CD4-positive, alpha-beta T cell treated with Interleukin-17A for 1 hour (primary cell): ENCODE measurements at regions not wholly inside any gene's neighbourhood (a gene's known extent, or its start where the extent isn't known, plus 50 kb on each side); places are given as distances from the start of the nearest gene placed in this dataset.

Source experiments
- DNase-seq: peaks from one replicate; pipeline ENCODE4 v3.0.0-alpha.2; 2020

DNA sequence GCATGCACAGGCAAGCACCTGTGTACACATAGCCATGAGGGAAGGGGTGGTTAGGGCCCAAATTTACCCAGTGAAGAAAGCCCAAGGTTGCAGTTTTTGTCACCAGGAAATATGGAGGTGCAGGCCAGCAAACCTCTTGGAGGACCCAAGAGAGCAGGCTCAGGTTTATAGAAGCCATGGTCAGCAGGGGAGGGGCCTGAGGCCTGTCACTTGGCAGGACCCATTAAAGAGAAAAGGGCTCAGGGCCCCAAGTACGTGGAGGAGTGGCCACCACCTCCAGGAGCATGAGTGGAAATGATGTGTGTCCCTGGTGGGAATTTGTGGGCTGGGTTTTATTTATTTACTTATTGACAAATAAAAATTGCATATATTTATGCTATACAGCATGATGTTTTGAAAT lies 192.9 kb downstream of the HAUS1 start:
- DNase-seq, result no peak

DNA sequence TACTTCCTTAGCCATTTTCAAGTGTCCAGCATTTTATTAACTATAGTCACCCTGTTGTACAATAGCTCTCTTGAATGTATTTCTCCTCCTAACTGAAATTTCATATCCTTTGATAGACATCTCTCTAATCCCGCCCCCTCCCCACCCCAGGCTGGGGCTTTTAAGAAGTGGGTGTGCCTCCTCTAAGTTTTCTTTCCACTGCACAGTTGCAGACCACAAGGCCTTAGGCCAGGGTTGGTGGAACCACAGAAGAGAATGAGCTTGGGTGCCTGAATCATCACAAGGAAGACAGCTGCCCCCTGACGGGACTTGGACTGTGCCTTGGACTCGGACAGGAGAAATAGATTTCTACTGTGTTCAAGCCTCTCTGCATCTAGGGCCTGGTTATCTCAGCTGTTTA lies 193.4 kb downstream of the HAUS1 start:
- DNase-seq, result no peak

DNA sequence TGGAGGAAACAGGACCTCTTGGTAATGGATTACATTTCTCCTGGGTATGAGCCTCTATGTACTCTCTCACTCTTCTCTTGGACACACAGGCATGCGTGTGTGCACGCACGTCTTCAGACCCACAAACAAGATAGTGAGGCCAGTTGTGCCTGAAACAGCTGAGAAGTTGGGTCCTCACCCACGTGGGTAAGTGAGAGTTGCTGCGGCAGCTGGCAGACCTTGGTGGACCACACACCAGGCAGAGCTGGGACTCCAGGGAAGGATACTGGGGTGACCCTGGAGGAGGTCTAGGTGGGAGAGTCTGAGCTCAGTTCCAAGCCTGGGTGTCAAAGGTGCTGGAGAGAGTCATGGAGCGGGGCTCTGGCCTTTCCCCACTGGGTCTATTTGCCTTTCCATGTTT lies 194.3 kb downstream of the HAUS1 start:
- DNase-seq, result no peak

DNA sequence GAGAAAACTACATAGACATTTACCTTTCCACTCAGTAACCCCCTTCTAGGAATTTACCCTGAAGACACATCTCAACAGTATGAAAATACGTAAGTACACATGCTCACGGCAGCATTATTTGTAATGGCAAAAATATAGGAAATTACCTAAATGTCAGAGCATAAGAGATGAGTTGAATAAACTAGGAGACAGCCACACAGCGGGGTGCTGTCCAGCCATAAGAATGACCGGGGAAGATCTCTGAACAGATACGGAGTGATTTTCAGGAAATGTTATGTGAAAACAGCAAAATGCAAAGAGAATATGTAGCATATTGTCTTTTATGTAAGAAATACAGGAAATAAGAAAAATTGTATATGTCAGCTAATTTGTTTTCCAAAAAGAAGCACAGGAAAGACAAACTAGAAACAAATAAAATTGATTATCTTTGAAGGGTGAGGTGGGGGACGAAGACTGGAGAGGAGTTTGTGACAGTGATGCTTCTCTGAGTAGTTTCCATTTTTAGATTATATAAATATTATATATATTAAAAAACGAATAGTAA lies 195.4 kb downstream of the HAUS1 start:
- no peak for DNase-seq

DNA sequence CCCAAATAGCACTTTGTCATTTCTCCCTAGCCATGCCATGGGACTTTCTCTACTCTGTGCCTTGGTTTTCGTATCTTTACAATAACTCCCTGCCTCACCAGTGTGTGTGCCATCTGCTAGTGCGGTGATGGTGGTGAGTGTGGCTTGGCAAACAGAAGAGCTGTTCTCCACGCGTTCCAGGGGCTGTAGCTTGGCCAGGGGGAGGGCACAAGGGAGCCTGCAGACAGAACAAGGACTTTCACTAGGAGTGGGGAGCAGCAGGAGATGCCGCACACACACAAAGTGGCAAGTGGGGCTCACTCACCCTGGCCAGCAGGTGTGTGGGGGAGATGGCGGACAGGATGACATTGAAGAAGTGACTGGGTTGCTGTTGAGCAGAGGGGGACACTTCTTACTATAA lies 196.9 kb downstream of the HAUS1 start:
- DNase-seq, result no peak

DNA sequence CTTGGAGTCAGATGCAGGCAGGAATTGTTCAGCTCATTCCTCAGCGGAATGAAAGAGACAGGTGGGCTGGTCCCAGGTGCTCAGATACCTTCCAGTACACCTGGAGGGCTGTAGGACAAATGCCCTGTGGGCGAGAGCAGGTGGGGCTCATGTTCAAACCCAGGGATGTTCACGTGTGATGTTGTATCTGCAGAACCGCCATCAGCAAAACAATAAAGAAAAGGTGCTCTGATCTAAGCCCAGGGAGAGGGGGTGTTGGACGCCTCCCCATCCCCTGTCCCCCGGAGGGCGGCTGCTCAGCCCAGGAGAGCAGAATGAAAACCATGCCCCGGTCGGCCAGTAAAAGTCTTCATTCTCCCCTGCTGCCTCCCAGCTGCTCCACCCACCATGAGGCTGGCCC lies 197.4 kb downstream of the HAUS1 start:
- no peak for DNase-seq

DNA sequence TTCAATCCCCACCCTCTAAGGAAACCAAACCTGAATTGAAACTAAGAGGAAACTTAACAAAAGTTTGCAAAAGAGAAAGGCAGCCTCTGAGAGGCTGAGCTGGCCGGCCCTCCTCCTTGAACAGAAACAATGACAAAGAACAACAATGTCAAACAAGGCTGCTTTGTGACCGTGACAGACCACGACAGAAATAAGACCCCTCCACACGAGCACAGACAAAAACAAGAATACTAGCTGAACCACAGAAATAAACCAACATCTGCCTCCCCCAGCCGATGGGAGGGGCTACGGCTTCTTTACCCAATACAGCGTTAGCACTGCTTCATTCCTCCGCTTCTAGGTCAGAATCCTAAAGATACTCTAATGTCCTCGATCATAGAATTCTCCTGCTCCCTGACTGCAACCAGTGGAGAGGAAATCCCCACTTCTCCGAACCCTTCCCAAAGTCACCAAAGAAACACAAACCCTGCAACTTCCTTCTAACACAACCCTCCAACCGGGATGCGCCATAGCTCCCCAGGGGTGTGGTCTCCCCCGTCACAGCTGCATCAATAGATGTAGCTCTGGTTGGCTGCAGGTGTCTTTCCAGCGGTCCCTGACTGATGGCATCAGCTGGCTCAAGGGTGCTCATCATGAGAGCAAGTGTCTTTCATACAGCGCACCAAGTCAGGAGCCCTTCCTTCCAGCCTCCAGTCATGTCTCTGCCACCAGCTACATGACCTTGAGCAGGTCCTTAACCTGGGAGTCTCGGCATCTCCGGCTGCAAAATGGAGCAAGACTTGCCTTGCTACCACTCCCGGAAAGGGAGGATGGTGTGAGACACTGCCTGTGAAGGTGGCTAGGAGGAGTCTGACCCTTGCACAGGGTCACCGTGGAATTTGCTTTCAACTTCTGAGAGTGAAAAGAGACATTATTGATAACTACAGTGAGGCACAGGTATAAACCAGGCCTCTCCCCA lies 198.6 kb downstream of the HAUS1 start:
- no peak for DNase-seq

DNA sequence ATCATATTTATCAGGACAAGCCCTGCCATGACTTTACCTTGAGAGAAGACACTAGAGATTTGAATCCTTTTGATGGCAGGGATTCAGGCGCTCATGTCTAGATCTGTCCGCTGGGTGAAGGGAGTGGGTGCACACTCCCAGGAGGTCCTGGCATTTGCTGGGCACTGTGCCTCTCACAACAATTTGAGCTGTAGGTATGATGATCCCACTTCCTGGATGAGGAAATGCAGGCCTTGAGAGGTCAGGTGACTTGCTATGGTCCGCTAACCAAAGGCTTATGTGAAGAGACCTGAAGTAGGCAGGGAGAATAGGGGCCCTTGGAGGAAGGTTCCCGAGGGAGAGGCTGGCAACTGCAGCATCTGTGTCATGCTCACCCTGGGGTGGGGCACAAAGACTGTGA lies 206.1 kb downstream of the HAUS1 start:
- DNase-seq, result no peak

DNA sequence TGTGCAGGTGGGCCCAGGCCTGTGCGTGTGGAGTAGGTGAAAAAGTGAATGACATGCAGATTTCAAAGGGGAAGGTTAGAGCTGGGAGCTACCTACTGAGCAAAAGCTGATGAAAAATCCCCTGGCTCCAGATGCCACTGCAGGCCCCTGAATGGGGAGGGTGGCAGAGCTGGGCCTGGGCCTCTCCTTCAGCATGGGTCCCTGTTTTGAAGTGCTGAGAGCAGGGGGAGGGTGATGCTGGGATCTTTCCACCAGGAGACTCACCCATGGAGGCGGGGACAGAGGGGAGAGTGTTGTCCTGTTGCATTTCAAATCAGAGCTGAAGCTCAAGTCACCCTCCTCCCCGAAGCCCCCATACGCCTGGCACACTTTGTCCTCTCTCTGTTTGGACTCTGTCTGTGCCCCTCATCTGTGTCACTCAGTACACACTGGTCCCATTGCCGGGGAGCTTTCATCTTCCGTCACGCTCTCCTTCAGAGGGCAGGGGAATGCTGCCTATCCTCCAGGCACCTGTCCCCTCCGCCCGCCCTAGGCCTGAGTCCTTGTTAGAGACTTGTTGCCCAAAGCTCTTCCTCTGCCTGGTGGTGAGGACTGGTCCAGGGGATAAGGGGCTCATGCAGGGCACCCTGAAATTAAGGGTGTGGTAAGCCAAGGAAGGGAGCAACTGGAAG lies 206.6 kb downstream of the HAUS1 start:
- DNase-seq, result no peak

DNA sequence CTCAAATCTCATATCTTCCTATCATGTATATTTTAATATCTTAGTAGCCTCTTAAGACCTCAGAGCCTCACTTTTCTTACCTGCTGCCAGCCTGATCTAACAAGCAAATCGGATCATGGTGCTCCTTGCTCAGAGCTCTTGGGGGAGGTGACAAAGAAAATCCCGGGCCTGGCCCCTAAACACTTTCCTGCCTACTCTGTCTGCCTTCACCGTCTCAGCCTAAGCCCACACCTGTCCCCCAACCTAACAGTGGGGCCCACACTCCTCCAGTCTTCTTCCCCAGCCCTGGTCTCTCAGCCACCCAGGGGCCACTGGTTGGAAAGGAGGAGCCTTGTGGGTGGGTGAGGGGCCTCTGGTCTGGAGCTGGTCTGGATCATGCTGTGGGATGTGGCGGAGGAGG lies 207.3 kb downstream of the HAUS1 start:
- DNase-seq, result no peak

DNA sequence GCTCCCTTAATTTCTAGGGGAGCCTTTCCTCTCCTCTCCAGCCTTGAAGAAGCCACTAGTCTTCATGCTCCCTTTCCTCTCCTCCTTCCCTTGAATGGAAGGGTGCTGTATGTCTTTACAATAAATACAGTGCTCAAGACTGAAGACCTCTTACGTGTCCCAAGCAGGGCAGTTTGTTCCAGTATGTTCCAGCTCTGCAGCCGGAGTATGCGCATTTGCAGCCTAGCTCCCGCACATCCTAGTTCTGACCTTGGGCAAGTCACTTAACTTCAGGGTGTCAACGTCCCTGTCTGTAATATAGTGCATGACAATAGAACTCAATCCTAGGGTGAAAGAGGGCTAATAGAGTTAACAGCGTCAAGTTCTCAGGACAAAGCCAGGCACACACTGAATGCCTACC lies 208.0 kb downstream of the HAUS1 start:
- no peak for DNase-seq

DNA sequence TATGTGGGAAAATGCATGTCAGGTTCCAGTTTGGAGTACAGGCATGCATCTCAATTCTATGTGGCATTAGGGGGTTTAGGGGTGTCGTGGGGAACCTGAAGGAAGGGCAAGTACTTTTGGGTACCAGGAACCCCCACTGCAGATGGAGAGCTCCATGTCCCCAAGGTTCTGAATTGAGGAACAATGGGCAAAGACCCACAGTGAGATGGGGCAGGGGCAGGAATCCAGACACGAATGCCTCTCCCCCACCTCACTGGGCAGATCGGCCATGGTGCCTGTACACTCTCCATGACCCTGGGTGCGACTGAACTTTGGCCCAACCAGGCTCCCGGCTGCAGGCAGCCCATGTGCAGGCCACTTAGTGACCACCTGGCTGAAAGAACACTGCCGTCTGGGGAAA lies 209.3 kb downstream of the HAUS1 start:
- DNase-seq, result no peak

DNA sequence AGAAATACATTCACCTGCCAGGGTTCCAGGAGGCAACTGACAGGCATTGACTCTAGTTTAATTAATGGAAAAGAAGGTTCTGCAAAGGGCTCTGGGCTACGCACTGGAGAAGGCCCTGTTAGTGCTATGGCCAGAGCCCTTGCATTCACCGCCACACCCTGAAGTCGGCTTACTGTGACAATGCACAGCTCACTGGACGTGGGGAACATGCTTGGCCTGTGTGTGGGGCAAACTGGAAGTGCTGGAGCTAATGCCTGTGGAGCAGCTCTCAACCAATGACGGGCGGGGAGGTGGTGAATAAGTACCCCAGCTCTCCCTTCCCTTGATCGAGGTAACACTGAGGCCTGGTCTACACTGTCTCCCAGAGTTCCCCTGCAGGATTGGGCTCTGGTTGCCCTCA lies 209.8 kb downstream of the HAUS1 start:
- DNase-seq, result no peak

DNA sequence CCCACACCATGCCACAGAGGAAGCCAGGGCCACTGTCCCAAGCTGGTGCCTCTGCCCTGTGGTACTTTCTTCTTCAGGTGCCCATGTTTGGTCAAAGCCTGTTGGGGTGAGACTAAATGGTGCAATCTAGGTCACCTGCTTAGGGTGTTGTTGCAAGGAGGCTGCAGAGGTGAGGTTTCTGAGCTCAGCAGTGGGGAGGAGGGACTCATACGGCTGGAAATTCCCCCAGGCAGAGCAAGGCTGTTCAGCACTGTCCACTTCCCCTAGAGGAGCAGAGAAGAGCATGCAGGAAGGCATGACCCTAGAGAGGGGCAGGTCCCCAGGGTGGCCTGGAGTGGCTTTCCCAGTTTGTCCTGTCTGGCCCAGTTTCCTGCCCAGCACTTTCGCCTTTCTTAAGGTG lies 211.0 kb downstream of the HAUS1 start:
- no peak for DNase-seq

DNA sequence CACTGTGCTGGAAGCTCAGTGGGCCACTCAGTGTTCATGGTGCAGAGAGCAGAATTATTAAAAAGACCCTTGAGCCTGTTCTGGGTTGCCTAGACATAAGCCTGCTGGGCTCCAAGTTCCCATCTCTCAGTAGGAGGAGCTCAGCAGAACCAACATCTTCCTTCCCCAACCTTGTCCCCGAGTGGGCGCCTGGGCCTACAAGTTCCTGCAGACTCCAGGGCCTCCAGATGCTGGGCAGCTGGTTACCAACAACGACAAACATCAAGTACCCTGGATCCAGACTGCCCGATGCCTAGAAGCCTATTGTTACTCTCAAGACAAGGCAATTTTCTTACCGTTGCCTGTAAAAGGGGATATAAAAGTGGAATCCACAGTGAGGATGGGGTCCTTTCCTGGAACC lies 214.2 kb downstream of the HAUS1 start:
- DNase-seq, result no peak

DNA sequence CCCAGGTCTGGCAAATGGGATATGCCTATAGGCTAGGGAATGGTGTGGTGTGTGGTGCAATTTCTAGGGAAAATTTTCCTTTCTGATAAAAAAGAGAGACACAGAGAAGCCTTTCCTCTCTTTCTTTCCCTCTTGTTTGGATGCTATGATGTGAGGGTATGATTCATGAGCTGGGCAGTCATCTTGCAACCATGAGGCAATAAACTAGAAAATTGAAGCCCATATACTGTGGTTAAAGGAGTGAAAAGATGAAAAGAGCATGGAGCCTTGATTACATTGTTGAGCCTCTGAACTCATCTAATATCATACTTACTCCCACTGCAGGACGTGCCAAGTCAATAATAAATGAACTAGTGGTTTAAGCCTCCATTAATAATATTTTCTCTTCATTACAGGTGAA lies 215.6 kb downstream of the HAUS1 start:
- no peak for DNase-seq

DNA sequence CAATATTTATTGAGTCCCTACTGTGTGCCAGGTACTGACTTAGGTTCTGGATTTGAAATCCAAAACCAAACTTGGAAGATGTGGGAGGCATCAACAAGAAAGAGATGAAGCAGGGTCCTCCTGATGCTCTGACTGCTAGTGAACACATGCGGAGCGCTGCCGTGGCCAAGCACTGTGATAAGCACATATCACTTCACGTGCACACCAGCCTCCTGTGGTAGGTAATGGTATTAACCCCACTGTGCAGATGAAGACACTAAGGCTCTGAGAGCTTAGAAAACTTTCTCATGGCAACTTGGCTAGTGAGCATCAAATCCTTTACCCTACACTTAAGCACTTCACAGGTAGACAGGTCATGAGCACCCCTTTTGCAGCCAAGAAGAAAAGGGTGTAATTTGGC lies 216.1 kb downstream of the HAUS1 start:
- no peak for DNase-seq

DNA sequence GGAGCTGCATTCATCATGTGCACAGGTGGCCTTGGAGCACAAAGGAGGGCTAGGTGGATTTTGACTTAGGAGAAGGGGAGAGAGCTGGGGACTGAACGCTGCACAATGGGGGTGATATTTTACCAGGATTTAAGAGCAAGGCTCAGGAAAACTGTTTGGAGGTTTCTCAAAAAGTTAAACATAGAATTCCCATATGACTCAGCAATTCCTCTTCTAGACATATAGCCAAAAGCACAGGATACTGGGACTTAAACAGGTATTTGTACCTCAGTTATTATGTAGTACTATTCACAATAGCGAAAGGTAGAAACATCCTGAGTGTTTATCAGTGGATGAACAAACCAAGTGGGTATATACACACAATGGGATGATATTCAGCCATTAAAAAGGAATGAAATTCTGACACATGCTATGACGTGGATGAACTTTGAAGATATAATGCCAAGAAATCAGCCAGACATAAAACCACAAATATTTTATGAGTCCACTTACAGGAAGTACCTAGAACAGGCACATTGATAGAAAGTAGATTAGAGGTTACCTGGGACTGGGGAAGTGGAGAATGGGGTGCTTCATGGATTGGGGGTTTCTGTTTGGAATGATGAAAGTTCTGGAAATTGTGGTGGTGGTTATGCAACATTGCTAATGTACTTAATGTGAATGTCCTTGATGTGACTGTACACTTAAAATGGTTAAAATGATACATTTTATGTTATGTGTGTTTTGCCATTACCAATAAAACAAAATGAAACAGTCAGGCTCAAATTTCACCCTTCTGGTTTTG lies 216.9 kb downstream of the HAUS1 start:
- no peak for DNase-seq

DNA sequence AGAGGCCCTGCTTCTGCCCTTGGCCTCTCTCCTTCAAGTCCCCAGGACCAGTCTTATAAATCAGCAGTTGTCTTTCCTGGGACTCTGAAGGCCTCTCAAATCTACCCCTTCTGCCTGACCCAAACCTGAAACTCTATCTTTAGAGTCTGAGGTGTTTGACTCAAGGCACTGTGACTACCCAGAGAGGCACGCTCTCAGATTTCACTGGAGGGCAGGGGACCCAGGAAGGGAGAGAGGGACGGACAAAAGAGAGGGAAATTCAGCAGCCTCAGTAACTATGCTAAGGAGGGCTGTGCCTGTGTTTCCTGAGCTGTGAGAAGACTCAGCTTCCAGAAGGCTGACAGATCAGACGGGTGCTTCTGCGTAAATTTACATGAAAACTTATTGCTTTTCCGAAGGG lies 217.8 kb downstream of the HAUS1 start:
- no peak for DNase-seq

DNA sequence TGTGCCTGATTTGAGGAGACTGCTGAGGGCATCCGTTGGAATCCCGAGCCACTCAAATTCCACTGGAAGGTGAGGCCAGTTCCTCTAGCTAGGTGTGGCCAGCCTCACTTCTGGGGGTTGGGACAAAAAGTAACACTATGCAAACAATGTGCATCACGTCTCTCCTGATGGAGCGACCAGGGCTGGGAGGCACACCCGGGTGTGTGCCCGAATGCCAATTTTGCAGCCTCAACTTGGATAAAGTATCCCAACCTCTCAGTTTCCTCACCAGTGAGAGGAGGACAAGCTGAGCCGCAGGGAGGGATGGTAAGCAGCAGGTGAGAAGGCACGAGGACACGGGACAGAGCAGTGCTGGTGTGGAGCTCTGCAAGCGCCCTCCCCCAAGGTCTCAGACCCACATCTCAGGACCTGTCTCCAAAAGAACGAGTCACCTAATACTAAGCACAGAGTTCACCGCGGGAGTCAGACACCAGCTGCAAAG lies 218.3 kb downstream of the HAUS1 start:
- no peak for DNase-seq

DNA sequence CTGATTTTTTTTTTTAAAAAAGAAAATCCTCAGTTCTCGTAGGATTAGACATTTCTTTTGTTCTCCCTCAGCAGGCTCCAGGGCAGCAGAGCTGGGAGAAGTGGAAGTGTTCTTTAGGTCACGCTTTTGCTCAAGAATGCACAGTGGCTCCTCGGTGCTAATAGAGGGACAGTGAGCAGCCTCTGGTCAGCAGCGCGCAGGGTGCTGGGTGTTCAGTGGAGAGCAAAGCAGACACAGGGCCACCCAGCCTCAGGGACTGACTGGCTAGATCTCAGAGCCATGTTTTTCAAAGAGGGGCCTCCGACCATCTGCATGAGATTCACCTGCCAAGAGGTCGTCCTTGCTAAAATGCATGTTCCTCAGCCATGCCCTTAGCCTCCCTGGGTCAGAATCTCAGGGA lies 218.8 kb downstream of the HAUS1 start:
- DNase-seq, result no peak

DNA sequence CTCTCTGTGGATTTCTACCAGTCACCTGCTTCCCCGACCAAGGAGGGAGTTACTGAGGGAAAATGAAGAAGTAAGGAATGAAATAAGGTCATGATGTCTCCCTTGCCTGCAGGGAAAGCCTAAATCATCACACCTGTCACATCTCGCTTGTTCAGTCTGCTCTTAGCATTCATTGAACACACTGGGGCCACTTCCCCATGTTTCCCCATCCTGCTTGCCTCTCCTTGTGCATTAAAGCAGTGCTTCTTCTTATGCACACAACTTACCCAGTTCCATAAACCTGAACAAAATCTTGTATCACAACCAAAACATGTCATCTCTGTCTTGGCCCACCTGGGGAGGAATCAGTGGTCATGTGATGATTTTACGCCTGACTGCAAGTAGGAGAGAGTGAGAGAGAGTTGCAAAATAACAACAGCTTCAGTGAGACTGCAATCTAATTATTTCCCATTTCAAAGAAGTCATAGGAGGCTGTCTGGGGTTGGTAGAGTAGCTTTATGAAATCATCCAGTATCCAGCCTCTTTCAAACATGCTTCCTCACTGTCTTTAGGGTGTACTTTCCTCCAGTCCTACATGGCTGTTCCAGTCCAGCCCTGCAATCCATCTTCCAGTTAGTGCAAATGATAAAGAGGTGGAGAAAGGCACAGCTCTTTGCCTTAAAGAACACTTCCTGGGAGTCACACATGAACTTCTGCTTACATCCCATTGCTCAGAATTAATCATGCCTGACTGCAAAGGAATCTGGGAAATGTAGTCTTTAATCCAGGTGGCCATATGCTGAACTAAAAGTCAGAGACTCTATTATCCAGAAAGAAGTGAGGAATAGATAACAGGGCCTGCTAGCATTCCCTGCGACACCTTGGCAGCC lies 220.1 kb downstream of the HAUS1 start:
- DNase-seq, result peak; percentile 23
